TTC549 (cell line): ENCODE measurements at regions not wholly inside any gene's neighbourhood (a gene's known extent, or its start where the extent isn't known, plus 50 kb on each side); places are given as distances from the start of the nearest gene placed in this dataset.

ENCODE experiments used
- FAIRE-seq: peaks from 2 replicates; lab custom pipeline; 2012; peaks lifted over from hg19 to GRCh38; lab: Jason Lieb, UNC

- FAIRE-seq = no peak
These were observed 967.8 kb upstream of the RBFOX1 start for GRCh38 chr16:6364846-6365245.

- no peak for FAIRE-seq
These were observed 968.6 kb upstream of the RBFOX1 start for GRCh38 chr16:6363896-6364607.

- FAIRE-seq = no peak
These were observed 969.2 kb upstream of the RBFOX1 start for GRCh38 chr16:6363396-6363795.

GRCh38 chr16:6362321-6362720, 970.3 kb upstream of the RBFOX1 start:
- no peak for FAIRE-seq

GRCh38 chr16:6360641-6361040, 972.0 kb upstream of the RBFOX1 start:
- no peak for FAIRE-seq

GRCh38 chr16:6356911-6357310, 975.7 kb upstream of the RBFOX1 start:
- no peak for FAIRE-seq

GRCh38 chr16:6349725-6350124, 982.9 kb upstream of the RBFOX1 start:
- no peak for FAIRE-seq

- FAIRE-seq = no peak
These were observed 987.6 kb upstream of the RBFOX1 start for GRCh38 chr16:6345090-6345489.

GRCh38 chr16:6343157-6343556, 989.5 kb upstream of the RBFOX1 start:
- FAIRE-seq = no peak

GRCh38 chr16:6341981-6342380, 990.7 kb upstream of the RBFOX1 start:
- FAIRE-seq = no peak

- FAIRE-seq = no peak
These were observed 997.6 kb upstream of the RBFOX1 start for GRCh38 chr16:6335072-6335471.

- FAIRE-seq = no peak
These were observed 1000.9 kb upstream of the RBFOX1 start for GRCh38 chr16:6331770-6332169.

GRCh38 chr16:6317934-6318333, 1014.7 kb upstream of the RBFOX1 start:
- no peak for FAIRE-seq

GRCh38 chr16:6309271-6309670, 1023.4 kb upstream of the RBFOX1 start:
- no peak for FAIRE-seq

- no peak for FAIRE-seq
These were observed 1024.5 kb upstream of the RBFOX1 start for GRCh38 chr16:6308176-6308575.

- FAIRE-seq = no peak
These were observed 1032.1 kb upstream of the RBFOX1 start for GRCh38 chr16:6300523-6300922.

- FAIRE-seq = no peak
These were observed 1034.8 kb upstream of the RBFOX1 start for GRCh38 chr16:6297666-6298410.

GRCh38 chr16:6286176-6286575, 1046.5 kb upstream of the RBFOX1 start:
- no peak for FAIRE-seq

- FAIRE-seq = no peak
These were observed 1047.9 kb upstream of the RBFOX1 start for GRCh38 chr16:6284731-6285130.

- no peak for FAIRE-seq
These were observed 1050.7 kb upstream of the RBFOX1 start for GRCh38 chr16:6281994-6282393.

- no peak for FAIRE-seq
These were observed 1051.4 kb upstream of the RBFOX1 start for GRCh38 chr16:6281274-6281673.

- FAIRE-seq = no peak
These were observed 1052.6 kb upstream of the RBFOX1 start for GRCh38 chr16:6280055-6280454.

GRCh38 chr16:6279286-6279685, 1053.4 kb upstream of the RBFOX1 start:
- FAIRE-seq = no peak

- FAIRE-seq = no peak
These were observed 1058.3 kb upstream of the RBFOX1 start for GRCh38 chr16:6274351-6274750.
